GM18951 (cell line): ENCODE measurements at regions not wholly inside any gene's neighbourhood (a gene's known extent, or its start where the extent isn't known, plus 50 kb on each side); places are given as distances from the start of the nearest gene placed in this dataset.
"Not testable (repeated sequence)": the region's sequence is repeated elsewhere in the genome, so short reads cannot be mapped to it uniquely, and the experiment has no call there.

Source experiments
- POLR2A ChIP-seq: IDR thresholded peaks from 4 replicates; pipeline ENCODE4 v1.6.1; 2011; ENCODE audit warnings: mild to moderate bottlenecking; ENCODE audit not compliant: insufficient read length, insufficient read depth; ENCODE audit errors: extremely low read depth
- in situ Hi-C: fragments of 300-500 bp; cut with MboI; formaldehyde crosslinking; loops from one replicate; pipeline ENCODE4 v1.12.0; 2022; ENCODE audit warnings: low sequenced_read_pairs, mixed read lengths, inconsistent platforms; ENCODE audit not compliant: unreplicated experiment

- in situ Hi-C loops = not testable (repeated sequence)
Observed at GRCh38 chr11:4315292-4315691, 52.9 kb downstream of the OR52B4 start.

- in situ Hi-C loops = loop anchor here (10.0 kb wide), 1 partner anchor 68 kb away; no protein-coding TSS in a partner anchor
Observed at GRCh38 chr11:4277225-4277624, 91.0 kb downstream of the OR52B4 start.

GRCh38 chr11:4251085-4251484 lies 117.1 kb downstream of the OR52B4 start:
- in situ Hi-C loops = not testable (repeated sequence)

GRCh38 chr11:4249475-4249874 lies 118.7 kb downstream of the OR52B4 start:
- in situ Hi-C loops = not testable (repeated sequence)

GRCh38 chr11:4237771-4238170 lies 130.4 kb downstream of the OR52B4 start:
- in situ Hi-C loops = not testable (repeated sequence)

GRCh38 chr11:4218857-4219256 lies 124.3 kb downstream of the RRM1 start:
- in situ Hi-C loops = not testable (repeated sequence)

- TF ChIP-seq POLR2A = no peak
- in situ Hi-C loops = no loop called here
Observed at GRCh38 chr11:4213746-4214145, 119.1 kb downstream of the RRM1 start.

- in situ Hi-C loops = no loop called here
- TF ChIP-seq POLR2A = no peak
Observed at GRCh38 chr11:4211991-4212390, 117.4 kb downstream of the RRM1 start.

GRCh38 chr11:4203603-4204360 lies 109.2 kb downstream of the RRM1 start:
- in situ Hi-C loops = no loop called here
- no peak for TF ChIP-seq POLR2A

GRCh38 chr11:4202749-4203148 lies 108.2 kb downstream of the RRM1 start:
- in situ Hi-C loops = no loop called here
- no peak for TF ChIP-seq POLR2A

GRCh38 chr11:4197112-4197511 lies 102.5 kb downstream of the RRM1 start:
- no peak for TF ChIP-seq POLR2A
- in situ Hi-C loops = loop anchor here (10.0 kb wide), 1 partner anchor 298 kb away; no protein-coding TSS in a partner anchor

GRCh38 chr11:4195909-4196308 lies 101.3 kb downstream of the RRM1 start:
- no peak for TF ChIP-seq POLR2A
- in situ Hi-C loops = loop anchor here (10.0 kb wide), 1 partner anchor 299 kb away; no protein-coding TSS in a partner anchor

- in situ Hi-C loops = loop anchor here (10.0 kb wide), 1 partner anchor 300 kb away; no protein-coding TSS in a partner anchor
- no peak for TF ChIP-seq POLR2A
Observed at GRCh38 chr11:4194889-4195288, 100.3 kb downstream of the RRM1 start.

GRCh38 chr11:4191031-4191571 lies 96.5 kb downstream of the RRM1 start:
- no peak for TF ChIP-seq POLR2A
- in situ Hi-C loops = loop anchor here (10.0 kb wide), 1 partner anchor 304 kb away; no protein-coding TSS in a partner anchor

- in situ Hi-C loops = loop anchor here (10.0 kb wide), 1 partner anchor 304 kb away; no protein-coding TSS in a partner anchor
Observed at GRCh38 chr11:4190519-4190918, 95.9 kb downstream of the RRM1 start.

More at GRCh38 chr11:4190519-4190918, 95.9 kb downstream of the RRM1 start:
- no peak for TF ChIP-seq POLR2A
